Activated gamma-delta T cell treated with Interleukin-2 at 50 U/mL for 16 hours (primary cell): ENCODE measurements at regions not wholly inside any gene's neighbourhood (a gene's known extent, or its start where the extent isn't known, plus 50 kb on each side); places are given as distances from the start of the nearest gene placed in this dataset.
A peak's percentile ranks its signal among the peaks of the same experiment; 100 is the strongest.

Experiments
- DNase-seq: peaks from one replicate; pipeline ENCODE4 v3.0.0-alpha.2; 2020

DNA sequence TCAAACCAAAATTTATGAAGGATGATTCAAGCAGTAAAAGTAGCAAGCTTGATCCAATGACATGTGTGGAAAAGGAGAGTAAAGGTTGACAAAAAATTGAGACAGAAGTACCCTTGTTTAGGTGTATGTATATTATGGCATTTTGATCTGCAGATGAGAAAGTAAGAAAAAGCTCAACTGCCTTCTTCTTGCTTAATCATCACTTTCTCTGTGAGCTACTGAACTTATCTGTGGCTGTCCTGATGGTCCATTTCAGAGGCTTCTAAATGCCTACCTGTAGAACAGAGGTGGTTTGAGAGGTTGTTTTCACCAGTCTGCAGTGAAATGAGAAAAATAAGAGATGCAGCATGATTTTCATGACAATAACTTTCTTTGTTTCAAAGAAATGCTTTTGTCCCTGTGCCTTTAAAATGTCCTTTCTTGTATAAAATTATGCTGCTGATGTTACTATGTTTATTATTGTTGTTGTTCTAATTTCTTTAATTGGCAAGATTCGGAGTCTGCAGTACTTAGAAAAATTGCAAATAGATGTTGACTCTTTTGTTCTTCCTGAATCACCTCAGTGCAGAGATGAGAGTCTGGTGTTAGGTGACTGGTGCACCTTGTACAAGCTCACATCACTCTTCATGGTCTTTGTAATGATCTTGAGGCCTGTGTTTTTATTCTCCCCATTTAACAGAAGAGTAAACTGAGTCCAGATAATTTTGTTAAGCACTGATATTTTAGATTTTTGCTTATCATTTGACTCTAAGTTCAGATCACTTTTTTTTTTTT lies 821.9 kb downstream of the VRK1 start:
- DNase-seq = no peak

DNA sequence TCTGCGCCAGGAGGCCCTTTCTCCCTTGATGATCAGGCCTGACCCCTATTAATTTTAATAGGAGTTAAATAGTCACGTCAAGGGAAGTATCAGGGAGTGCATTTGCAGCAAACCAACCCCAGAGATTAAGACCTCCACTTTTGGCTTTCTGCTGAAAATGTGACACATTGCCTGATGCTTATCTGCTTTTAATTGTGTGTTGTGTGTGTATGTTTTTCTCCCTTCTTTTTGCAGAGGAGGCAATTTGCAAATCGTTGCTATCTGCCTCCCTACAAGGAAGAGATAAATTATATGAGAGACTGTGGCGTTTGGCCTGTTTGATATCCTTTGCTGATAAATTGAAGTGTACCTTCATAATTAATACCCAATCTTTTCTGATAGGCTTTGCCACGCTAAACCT lies 822.9 kb downstream of the VRK1 start:
- DNase-seq = no peak

DNA sequence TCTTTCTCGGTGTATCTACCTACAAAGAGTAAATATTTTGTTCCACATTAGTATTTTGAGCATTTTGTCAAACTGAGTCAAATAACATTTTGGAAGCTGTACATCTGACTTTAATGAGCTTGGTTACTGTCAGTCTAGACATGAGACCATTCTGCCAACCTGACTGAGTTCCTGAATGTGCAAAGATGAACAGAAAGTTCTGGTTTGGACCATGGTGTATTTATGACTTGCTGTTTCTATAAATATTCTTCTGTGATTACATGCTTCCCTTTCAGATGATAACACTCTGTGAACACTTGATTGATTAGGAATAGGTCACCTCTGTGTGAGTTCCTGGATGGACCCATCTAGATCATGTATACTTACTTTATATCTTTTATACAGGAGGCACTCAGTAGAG lies 827.8 kb downstream of the VRK1 start:
- no peak for DNase-seq

DNA sequence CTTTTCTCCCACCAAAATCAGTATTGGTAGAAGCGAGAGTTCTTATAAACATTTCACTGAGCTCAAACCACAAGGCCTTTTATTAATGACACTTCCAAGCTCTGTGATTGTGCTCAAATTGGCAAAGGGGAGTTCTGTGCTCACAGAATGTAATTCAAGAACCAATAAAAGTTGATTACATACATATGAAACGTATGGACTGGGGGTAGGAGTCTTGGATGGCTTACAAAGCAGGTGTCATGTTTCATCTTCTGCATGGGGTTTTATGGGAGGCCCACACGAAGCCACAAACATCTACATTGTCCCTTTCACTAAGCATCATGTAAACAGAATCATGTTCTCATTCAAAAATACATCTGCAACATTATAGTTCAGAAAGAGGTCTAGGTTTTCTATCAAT lies 828.3 kb downstream of the VRK1 start:
- no peak for DNase-seq

DNA sequence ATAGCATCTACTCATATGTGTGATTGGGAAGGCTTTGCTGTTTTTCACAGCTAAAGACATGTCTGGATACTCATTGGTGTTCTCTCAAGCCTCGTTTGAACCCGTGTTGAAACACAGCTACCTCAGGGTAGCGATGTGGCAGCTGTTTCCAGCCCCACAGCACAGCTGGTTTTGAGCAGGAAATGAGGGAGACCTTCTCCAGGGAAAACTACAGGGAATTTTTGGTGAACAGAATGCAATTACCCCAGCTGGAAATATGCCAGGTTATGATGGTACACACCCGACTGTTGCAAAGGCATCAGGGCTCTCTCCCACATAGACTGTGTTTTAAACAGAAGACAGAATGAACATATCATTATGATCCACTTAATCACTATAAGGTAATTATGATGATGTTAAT lies 828.9 kb downstream of the VRK1 start:
- no peak for DNase-seq

DNA sequence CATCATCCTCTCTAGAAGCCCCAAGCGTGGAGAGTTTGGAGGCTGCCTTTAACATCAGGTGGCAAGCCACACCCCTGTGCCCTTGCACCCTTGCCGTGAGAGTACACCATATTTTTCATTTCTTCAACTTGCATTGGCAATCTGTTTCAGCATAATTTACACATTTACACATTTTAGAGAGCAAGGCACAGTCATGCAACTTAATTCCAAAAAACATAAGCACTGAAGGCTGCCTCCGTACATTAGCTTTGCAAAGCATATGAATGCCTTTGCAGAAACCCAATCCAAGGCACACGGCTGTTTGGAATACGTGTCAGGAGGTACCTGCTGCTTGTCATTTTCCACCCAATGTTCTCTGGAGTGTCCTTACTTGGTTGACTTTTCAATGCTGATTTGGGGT lies 833.1 kb downstream of the VRK1 start:
- DNase-seq = no peak

DNA sequence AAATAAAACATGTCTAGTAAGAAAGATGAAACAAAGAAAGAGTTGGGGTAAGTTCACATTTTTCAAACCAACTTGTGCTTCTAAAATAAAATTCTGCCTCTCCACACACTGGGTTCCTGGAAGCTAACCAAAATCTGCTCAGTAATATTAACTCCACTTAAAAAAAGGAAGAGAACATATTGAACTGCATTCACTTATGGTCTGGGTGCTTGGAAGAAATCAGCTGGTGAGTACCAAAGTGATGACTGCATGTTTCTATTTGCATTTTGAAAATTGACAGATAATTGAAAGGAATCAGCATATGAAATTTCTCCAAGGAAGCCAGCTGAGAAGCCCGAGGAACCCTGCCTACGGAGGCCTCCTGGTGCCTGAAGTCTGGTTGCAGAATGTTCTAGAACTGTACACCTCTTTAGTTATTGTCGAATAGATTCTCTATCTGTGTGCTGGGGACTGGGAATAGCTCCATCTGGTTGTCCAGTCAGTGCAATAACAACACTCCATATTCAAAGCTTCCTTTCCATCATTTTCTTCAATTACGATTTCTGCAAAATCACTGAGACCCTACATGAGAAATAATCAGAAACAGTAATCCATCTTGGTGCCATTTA lies 836.1 kb downstream of the VRK1 start:
- no peak for DNase-seq

DNA sequence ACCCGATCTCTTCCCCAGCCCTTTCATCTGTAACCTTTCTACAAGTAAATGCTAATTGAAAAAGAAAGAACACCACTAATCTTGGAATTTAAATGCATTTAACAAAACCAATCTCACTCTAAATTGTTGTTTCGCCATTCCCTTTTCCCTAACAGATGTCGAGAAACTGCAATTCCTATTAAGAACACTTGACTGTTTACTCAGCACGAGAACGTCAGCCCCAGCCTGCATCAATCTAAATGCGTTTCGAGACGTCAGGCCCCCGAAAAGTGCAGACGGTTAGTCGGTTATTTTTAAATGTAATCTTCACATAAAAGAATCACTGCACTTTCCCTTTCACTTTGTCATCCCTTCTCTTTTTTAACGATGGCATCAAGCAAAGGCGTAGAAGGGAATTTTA lies 837.6 kb downstream of the VRK1 start:
- DNase-seq = peak; percentile 11

DNA sequence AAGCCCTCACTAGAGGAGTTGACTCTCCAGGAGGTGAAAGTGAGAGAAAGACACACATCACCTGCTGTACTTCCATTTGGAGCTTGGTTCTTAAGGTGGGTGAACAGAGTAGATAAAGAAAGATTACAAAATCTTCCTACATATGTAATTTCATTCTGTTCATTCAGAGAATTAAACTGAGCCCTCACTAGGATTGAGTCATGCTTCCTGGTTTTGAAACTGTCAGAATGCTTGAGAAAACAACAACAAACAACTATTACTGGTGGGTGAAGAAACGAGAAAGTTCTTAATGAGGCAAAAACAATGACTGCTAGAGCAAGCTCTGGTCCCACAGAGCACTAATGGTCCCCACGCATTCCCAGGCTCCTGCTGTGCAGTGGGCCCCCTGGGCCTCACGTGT lies 841.7 kb downstream of the VRK1 start:
- no peak for DNase-seq

DNA sequence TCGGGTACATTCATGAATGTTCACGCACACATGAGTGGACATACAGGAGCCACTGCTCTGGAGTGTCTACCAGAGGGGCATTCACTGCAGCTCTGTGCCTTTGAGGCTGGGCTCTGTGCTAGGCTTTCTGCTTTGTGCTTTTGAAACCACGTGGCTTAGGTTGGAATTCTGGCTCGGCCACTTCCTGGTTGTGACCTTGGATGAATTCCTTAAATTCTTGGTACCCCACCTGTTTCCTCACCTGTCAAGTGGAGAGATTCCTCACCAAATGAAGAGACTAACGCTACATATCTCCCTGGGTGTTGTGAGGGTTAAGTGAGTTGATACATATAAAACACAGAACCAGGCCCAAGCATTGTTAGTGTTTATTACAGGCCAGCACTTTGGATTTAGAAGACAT lies 842.8 kb downstream of the VRK1 start:
- no peak for DNase-seq

DNA sequence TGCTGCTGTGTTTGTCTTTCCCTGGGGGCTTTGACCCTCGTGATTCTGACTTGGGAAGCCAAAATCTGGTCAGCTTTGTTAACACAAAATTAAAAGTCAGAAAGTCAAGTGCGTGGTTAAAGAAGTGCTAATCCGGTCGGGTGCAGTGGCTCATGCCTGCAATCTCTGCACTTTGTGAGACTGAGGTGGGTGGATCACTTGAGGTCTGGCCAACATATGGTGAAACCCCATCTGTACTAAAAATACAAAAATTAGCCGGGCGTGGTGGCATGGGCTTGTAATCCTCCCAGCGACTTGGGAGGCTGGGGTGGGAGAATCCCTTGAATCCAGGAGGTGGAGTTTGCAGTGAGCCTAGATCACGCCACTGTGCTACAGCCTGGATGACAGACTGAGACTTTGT lies 844.6 kb downstream of the VRK1 start:
- no peak for DNase-seq

DNA sequence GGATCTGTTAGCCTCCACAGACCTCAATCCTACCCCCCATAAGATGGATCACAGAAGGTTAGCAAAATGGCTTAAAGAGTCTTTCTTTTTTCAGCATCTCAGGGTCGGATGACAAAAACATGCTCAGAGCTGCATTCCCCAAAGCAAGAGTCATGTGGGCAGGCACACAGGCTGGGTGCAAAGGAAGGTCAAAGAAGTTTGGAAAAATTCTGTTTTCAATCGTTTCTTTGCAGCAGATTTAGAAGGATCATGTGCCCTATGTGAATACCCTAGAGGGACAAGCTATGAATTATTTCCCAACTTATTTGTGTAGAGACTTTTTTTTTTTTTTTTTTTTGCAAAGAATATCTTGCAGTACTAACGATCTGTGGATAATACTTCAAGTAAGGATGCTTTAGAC lies 845.4 kb downstream of the VRK1 start:
- DNase-seq = no peak

DNA sequence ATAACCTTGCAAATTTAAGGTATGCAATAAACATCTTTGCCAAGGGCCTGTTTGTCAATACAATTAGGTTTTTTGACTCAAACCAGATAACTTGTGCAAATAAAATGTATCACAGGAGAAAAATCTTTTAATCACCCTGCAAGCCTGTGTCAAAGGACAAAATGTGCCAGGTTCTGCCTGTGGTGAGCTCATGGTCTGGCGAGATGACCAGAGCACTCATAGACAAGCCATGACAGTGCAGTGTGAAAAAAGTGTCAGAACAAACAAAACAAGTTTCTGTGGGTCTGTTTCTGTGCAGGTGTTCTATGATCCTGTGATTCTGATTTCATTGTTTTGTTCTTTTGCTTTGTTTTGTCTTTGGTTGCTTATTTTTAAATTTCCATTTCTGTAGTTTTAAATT lies 847.2 kb downstream of the VRK1 start:
- no peak for DNase-seq

DNA sequence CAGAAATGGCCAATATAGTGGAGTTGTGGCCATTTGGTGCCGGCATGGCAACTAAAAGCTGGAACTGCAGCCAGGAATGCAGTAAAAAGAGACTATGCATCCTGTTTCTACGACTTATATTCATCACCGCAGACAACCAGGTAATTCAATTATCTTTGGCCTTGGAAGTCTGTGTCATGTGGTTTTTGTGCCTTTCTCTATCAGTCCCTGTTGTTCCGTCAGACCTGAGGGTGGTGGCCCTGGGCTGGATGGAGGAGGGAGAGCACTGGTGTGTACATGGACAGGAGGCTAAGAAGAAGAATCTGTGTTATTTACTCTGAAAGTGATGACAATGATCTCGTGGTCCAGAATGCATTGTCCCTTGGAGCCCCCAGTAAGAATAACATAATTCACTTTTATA lies 852.6 kb downstream of the VRK1 start:
- DNase-seq = no peak

DNA sequence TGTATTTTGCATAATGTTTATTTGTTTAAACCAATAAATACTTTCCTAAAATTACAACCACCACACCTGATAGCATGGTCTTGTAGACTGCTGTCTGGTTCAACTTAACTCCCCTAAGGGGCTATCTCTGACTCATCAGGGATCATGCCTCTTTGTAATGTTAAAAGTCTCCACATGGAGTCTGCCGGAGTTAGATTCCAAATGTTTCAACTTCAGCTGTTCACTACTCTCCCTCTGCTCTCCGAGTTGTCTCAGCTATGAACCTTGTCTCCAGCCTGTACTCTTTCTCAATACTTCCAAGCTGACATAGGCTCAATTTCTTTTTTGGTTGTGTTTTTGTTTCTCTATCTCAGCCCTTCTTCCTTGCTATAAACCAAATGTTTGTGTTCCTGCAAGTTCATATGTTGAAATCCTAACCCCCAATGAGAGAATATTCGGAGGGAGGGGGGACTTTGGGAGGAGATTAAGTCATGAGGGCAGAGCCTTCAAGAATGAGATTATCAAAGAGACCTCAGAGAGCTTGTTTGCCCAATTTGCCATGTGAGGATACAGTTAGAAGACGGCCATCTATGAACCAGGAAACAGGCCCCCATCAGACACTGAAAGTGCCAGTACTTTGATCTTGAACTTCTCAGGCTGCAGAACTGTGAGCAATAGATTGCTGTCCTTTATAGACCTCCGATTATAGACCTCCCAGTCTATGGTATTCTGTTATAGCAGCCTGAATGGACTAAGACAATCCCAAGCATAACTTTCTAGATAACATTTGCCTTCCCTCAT lies 858.2 kb downstream of the VRK1 start:
- DNase-seq = no peak

DNA sequence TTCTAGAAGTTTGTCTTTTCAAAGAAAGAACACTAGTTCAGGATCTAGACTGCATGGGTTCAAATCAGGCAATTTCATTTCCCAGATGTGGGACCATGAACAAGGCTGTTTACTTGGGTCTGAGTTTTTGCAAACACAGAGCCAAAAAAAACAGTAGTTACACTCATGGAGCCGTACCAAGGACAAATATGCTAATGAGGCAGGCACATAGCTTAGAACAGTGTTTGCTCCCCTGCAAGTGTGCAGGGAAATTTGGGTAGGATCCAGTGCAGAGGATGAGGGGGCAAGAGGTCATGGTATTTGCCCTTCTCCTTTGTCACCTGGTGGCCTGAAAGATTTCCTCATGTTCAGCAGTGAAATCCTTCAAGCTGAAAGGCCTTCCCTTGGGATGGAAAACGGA lies 860.4 kb downstream of the VRK1 start:
- DNase-seq = no peak

DNA sequence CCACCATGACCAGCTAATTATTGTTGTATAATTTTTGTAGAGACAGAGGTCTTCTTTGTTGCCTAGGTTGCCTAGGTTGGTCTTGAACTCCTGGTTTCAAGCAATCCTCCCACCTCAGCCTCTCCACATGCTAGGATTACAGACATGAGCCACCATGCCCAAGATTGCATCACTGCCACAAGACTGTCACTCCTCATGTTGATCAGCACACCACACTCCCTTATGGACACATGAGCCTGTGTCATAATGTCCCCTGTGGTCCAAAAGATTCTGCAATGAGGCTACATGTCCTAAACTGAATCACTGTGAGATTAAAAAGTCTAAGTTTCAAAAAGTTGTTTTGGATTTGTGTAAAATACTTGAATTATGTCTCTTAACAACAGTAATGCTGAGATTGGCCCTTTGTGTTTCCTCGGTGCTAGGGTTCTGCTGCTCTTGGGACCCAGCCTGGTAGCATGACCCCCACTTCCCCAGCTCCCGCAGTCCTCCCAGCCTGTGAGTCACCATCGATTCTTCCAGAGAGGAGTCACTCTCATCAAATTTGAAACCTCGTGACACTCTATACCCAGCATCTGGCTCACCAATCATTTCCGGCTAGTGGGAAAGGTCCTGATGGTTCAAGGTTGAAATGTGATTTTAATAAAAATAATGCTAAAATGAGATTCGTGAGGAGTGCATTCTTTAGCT lies 890.9 kb downstream of the VRK1 start:
- DNase-seq = no peak

DNA sequence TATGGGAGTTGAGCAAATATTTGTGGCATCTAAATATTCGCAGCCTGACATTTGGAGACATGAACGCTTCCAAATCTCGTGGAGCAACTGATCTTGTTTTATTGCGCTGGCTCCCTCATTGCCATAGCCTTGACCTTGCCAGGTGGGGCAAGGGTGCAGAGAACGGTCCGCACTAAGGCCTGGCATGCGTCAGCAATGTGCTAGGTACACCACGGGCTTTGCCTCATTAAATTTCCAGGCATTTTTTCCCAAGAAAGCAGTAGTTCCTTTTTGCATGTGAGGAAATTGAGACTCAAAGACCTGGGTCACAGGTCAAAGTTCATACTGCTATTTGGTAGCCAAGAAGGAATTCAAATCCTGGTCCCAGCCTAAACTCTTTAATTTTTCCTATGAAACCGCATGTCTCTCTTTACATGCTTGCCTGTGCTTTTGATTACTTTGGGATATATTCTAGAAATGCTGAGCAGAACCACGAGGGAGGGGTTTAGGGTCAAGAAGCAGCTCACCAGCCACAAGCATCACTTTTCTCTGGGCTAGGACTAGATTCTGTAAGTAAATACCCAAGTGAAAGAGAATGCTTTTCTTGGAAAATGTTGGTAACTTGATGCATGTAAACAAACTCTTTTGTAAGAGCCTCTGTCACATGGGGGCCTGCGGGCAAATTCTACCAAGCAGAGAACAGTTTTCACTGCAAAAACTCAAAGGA lies 891.6 kb downstream of the VRK1 start:
- no peak for DNase-seq

DNA sequence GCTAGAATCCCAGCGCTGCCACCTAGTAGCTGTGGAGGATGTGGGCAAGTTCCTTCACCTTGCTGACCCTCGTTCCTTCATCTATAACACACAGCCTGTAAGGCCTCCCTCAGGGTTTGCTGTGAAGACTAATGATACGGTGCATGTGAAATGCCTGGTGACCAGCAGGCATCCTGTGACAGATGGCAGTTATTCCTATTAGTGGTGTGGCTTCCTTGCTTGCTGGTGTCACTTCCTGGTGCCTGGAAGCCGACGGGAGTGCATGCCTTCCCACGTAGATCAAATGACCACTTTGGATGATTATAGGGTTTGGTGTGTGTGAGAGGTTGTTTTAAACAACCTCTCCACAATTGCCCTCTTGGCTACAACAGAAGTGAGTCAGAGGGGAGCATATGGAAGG lies 894.9 kb downstream of the VRK1 start:
- DNase-seq = no peak

DNA sequence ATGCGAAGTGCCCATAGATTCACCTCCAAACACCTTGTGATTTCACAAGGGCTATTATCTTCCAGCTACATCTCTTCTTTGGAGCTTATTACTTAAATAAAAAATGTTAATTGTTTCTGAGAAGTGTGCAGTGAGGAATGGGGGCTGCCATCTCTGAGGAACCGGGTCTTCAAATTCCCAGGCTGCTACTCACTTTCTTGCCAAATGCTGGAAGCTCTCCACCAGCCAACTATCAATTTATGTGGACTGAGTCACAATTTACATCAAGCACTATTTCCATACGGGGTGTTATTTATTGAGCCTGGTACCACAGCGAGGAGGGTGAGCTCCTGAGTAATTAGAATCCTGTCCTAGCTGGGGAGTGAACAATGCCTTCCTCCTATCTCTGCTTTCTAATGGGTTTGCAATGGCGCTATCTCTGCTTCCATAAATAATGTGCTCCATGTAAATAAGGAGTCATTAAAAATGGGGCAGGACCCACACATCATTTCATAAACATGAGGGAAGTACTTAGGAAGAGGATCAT lies 898.3 kb downstream of the VRK1 start:
- DNase-seq = no peak

DNA sequence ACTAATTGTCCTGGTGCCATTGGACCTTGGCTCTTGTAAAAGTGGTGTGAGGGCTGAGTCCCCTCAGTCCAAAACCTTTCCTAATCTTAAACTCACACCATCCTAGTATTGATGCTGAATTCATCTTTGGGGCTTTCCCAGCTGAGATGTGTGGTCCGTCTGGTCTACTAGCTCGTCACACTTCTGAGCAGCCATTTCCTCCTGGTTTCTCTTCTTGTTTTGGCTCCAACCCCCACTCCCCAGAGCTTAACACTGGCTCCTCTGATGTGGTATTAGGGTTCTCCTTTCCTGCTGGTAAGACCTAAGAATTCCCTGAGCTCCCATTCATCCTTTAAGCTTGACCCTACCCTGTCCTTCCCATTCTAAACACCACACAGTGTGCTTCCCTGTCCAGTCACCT lies 900.6 kb downstream of the VRK1 start:
- peak; percentile 22 for DNase-seq

DNA sequence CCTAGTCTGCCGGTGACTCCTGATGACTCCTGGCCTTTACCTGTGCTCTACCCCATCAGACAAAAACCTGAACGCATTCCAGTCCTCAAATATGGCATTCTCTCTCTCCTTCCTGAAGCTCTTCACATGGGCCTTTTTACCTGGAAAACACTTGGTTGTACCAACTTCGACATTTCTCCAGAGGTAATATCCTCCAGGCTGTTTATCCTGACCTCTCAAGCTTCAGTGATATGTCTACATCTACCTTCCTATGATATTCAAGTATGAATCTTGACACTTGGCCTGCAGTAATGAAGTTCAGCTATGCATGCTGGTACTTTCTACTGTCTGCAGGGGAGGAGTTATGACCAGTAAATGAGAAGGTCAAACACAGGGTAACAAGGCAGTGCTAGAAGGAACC lies 901.8 kb downstream of the VRK1 start:
- no peak for DNase-seq
